ENCODE measurements at regions not wholly inside any gene's neighbourhood (a gene's known extent, or its start where the extent isn't known, plus 50 kb on each side); places are given as distances from the start of the nearest gene placed in this dataset.

DNA sequence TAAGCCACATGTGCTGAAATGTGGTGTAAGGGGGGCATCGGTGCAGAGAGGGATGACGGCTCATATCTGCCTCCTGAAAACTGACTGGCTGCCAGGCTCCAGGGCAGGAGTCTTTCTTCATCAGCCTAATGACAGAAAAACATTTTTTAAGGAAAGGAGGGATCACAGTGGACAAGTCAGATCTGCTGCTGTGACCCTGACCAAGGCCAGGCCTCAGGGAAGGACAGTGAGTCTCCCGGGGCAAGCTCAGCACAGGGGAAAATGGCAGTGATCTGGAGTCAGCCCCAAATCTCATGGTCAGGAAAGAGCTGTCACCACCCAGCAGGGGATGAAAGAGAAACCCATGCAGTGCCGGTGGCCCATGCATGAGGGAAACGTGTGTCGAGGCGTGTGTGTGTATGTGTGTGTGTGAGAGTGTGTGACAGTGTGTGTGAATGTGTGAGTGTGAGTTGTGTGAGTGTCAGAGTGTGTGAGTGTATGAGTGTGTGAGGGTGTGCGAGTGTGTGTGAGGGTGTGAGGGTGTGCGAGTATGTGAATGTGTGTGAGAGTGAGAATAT is 134.5 kb downstream of the INHBB start:
- TF ChIP-seq POLR2A (IDR thresholded peaks at IDR 0.05): no peak
- no peak for TF ChIP-seq CTCF (IDR thresholded peaks at IDR 0.05)
